ENCODE measurements at regions not wholly inside any gene's neighbourhood (a gene's known extent, or its start where the extent isn't known, plus 50 kb on each side); places are given as distances from the start of the nearest gene placed in this dataset.
A peak's percentile ranks its signal among the peaks of the same experiment; 100 is the strongest.

GRCh38 chr2:204359076-204359475 is 186.2 kb upstream of the PARD3B start:
- Histone ChIP-seq H3K4me3 (no peak overlapping the region), H4K20me1 (replicated peaks; ENCODE audit: insufficient read depth) (no peaks in the 10 kb centered on the region), H3K4me1 (ENCODE audit: insufficient read depth) (no peaks in the 10 kb centered on the region; the same call in 1 of the 2 replicates), H3K27me3 (ENCODE audit: insufficient read depth) (no peaks in the 10 kb centered on the region), H3K79me2 (replicated peaks; ENCODE audit: insufficient read depth) (no peaks in the 10 kb centered on the region), H2AFZ (peak overlapping the region; percentile 63; the same call in 1 of the 2 replicates), H3K36me3 (ENCODE audit: insufficient read depth) (no peaks in the 10 kb centered on the region), H3F3A (replicated peaks; ENCODE audit: low read depth) (no peaks in the 10 kb centered on the region), H3K9me2 (ENCODE audit: insufficient read depth) (no peaks in the 10 kb centered on the region), H3K27ac (ENCODE audit: low read depth) (no peak overlapping the region), H3K4me2 (no peak overlapping the region)
- Mint-ChIP-seq H3K4me3 (no peak overlapping the region), H3K9me3 (no peaks in the 10 kb centered on the region), H3K27me3 (ENCODE audit: insufficient read depth, low read depth, poor library complexity) (no peaks in the 10 kb centered on the region), H3K36me3 (ENCODE audit: low read depth) (no peaks in the 10 kb centered on the region), H3K4me1 (no peaks in the 10 kb centered on the region; the same call in 2 of the 3 replicates), H3K27ac (no peak overlapping the region)
- DNase-seq (ENCODE audit: low spot score) = no peak
- TF ChIP-seq CTCF (conservative IDR thresholded peaks at IDR 0.05; ENCODE audit: low read depth in 2 of 2) = no peak
- TF ChIP-seq ETS1 (IDR thresholded peaks at IDR 0.05) = no peak
- TF ChIP-seq ZNF331 (CRISPR knock-in tag; IDR thresholded peaks at IDR 0.05; ENCODE audit: low read depth) = no peak
- no peak for TF ChIP-seq JUNB (IDR thresholded peaks at IDR 0.05; ENCODE audit: unreplicated experiment)
- TF ChIP-seq NANOG (IDR thresholded peaks at IDR 0.05; ENCODE audit: borderline replicate concordance) = no peak
- TF ChIP-seq ZNF114 (CRISPR knock-in tag; IDR thresholded peaks at IDR 0.05) = no peak
- TF ChIP-seq ZNF462 (CRISPR knock-in tag; IDR thresholded peaks at IDR 0.05) = no peak
- TF ChIP-seq REST (IDR thresholded peaks at IDR 0.05; ENCODE audit: unreplicated experiment) = no peak
- no peak for TF ChIP-seq CREB1 (CRISPR knock-in tag; IDR thresholded peaks at IDR 0.05; ENCODE audit: low read depth)
- TF ChIP-seq EZH2 (IDR thresholded peaks at IDR 0.05; ENCODE audit: low read depth, unreplicated experiment) = no peak
- TF ChIP-seq EZH2phosphoT487 (IDR thresholded peaks at IDR 0.05; ENCODE audit: unreplicated experiment) = no peak
- no peak for TF ChIP-seq STAT1 (IDR thresholded peaks at IDR 0.05; ENCODE audit: unreplicated experiment)
- TF ChIP-seq POLR2AphosphoS5 (IDR thresholded peaks at IDR 0.05; ENCODE audit: low read depth) = no peak
- ATAC-seq = no peak

Data from GM23338 (cell line).